Tibial nerve (tissue), 4 donors: ENCODE measurements at regions not wholly inside any gene's neighbourhood (a gene's known extent, or its start where the extent isn't known, plus 50 kb on each side); places are given as distances from the start of the nearest gene placed in this dataset.

Experiments
- DNase-seq, 2 donors: peaks; one replicate each; pipeline ENCODE4 v3.0.0-alpha.2; 2019; ENCODE audit warnings: low spot score in 2 of 2
- H3K27ac ChIP-seq, 4 donors: fragments of 200-600 bp; sonication (generic) in 3 of 4; one replicate each; pipeline ENCODE4 v1.5.1; 2017 to 2019; ENCODE audit warnings: mild to moderate bottlenecking in 1 of 4
- H3K27me3 ChIP-seq, 2 donors: fragments of 200-600 bp; sonication (generic) in 1 of 2; one replicate each; pipeline versions ENCODE4 v1.5.1 to v1.6.0; 2017 to 2019
- H3K36me3 ChIP-seq, 3 donors: fragments of 200-600 bp; sonication (generic); one replicate each; pipeline ENCODE4 v1.5.1; 2018 to 2019
- H3K4me1 ChIP-seq, 4 donors: fragments of 200-600 bp; sonication (generic) in 3 of 4; one replicate each; pipeline ENCODE4 v1.5.1; 2017 to 2019
- H3K4me3 ChIP-seq, 4 donors: fragments of 200-600 bp; sonication (generic) in 3 of 4; one replicate each; pipeline ENCODE4 v1.5.1; 2017 to 2019; ENCODE audit warnings: mild to moderate bottlenecking in 1 of 4, moderate library complexity in 1 of 4
- H3K9me3 ChIP-seq, 4 donors: fragments of 200-600 bp; sonication (generic) in 3 of 4; one replicate each; pipeline ENCODE4 v1.5.1; 2017 to 2019
- EP300 ChIP-seq, 2 donors: sonication (generic); formaldehyde crosslinking; IDR thresholded peaks; one replicate each; pipeline ENCODE4 v1.6.1; 2017; ENCODE audit warnings: antibody characterized with exemption in 2 of 2, mild to moderate bottlenecking in 1 of 2
- POLR2A ChIP-seq, 2 donors: fragments of 450-650 bp; IDR thresholded peaks; one replicate each; pipeline ENCODE4 v1.6.1; 2017; ENCODE audit warnings: antibody characterized with exemption in 2 of 2, mild to moderate bottlenecking in 2 of 2, moderate library complexity in 2 of 2
- WGBS, 2 donors: methylation state at CpG; one replicate each; pipeline ENCODE4 v1.1.5; 2018; 5-methylcytosine and 5-hydroxymethylcytosine counted together
- TF ChIP-seq, protein P1 (sequence below), 5 experiments: fragments of 200-600 bp in 3 of 5; fragments of 450-650 bp in 2 of 5; sonication (generic) in 3 of 5; IDR thresholded peaks; one replicate each; pipeline ENCODE4 v1.5.1; 2016 to 2019; ENCODE audit warnings: antibody characterized with exemption in 5 of 5, mild to moderate bottlenecking in 3 of 5, moderate library complexity in 2 of 5

DNA sequence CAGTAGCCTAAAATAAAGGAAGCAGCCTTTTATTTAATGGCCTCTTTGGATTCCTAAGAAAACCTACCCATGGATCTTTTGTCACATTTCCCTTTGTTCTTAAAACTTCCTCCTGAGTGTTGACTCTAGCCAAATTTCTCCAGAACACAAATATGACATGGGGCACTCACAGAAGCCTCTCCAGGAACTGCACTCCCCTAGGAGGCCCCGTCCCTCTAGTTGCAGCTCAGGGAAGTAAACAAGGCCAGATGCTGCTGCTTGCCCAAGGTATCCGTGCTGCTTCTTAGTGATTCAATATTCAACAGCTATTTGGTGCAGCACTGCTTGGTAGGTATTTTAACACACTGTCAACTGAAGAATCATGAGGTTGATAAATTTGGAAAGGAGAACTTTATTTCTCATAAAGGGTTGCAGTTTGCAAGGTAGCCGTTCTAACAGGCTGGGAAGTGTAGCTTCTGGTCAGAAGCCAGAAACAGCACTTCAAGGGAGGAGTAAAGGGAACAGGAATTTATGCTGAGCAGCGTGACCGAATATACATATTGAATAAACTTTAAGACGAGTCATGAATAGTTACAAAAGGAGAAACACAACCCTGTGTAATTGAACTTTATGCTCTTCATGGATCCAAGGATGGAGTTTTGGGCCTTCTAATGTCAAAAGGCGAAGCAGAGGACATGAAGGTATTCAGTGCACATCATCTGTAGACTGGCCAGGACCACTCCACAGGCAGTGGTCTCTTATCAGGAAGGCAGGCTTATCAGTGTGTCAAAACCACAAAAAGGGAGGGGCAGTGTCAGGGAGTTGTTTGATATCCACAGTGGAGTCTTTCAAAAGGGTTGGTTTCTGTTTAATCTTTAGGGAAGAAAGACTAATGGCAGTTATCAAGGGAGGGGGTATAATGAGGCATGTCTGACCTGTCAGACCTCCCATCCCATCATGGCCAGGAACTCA lies 63.3 kb downstream of the CD24 start:
- H3K27me3 ChIP-seq = no peaks in the 10 kb centered on the region
- H3K4me3 ChIP-seq = no peak overlapping the region
- no peaks in the 10 kb centered on the region for H3K4me1 ChIP-seq
- no peaks in the 10 kb centered on the region for H3K36me3 ChIP-seq
- H3K9me3 ChIP-seq = no peaks in the 10 kb centered on the region
- TF ChIP-seq, protein P1, sequence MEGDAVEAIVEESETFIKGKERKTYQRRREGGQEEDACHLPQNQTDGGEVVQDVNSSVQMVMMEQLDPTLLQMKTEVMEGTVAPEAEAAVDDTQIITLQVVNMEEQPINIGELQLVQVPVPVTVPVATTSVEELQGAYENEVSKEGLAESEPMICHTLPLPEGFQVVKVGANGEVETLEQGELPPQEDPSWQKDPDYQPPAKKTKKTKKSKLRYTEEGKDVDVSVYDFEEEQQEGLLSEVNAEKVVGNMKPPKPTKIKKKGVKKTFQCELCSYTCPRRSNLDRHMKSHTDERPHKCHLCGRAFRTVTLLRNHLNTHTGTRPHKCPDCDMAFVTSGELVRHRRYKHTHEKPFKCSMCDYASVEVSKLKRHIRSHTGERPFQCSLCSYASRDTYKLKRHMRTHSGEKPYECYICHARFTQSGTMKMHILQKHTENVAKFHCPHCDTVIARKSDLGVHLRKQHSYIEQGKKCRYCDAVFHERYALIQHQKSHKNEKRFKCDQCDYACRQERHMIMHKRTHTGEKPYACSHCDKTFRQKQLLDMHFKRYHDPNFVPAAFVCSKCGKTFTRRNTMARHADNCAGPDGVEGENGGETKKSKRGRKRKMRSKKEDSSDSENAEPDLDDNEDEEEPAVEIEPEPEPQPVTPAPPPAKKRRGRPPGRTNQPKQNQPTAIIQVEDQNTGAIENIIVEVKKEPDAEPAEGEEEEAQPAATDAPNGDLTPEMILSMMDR (IDR thresholded peaks at IDR 0.05) = no peak
- TF ChIP-seq POLR2A (IDR thresholded peaks at IDR 0.05) (no peak), EP300 (IDR thresholded peaks at IDR 0.05) (no peak)
- DNase-seq = no peak
- no peak overlapping the region for H3K27ac ChIP-seq
- 61 to 69% methylated on average over 7 of the region's 7 CpGs for WGBS, 2 donors

DNA sequence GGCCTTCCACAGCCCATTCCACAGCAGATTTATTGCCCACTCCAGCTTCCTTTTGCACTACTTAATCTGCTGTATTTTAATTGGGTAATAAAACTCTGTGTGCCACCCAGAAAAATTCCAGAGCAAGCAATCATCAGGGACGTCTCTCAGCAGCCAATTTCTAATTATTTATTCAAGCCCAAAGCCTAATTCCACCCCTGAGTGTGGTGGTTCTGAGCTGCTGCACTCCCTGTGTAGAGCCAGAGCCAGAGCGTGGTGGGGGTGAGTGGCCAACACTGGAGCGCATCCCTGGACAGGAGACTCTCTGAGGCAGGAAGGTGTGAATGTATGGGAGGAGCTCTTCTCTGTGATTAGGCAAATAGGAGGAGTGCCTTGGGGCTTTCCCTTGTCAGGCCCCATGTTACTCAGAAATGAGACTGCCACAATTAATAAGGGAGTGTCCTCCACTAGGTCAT lies 66.1 kb downstream of the CD24 start:
- no peaks in the 10 kb centered on the region for H3K4me1 ChIP-seq
- no peaks in the 10 kb centered on the region for H3K36me3 ChIP-seq
- H3K27me3 ChIP-seq = no peaks in the 10 kb centered on the region
- H3K4me3 ChIP-seq = no peak overlapping the region
- H3K27ac ChIP-seq = no peak overlapping the region
- no peaks in the 10 kb centered on the region for H3K9me3 ChIP-seq
- DNase-seq = no peak
- TF ChIP-seq, protein P1 (IDR thresholded peaks at IDR 0.05) = no peak
- TF ChIP-seq EP300 (IDR thresholded peaks at IDR 0.05) (no peak), POLR2A (IDR thresholded peaks at IDR 0.05) (no peak)
- WGBS, 2 donors = 54 to 60% methylated on average over 3 of the region's 3 CpGs

DNA sequence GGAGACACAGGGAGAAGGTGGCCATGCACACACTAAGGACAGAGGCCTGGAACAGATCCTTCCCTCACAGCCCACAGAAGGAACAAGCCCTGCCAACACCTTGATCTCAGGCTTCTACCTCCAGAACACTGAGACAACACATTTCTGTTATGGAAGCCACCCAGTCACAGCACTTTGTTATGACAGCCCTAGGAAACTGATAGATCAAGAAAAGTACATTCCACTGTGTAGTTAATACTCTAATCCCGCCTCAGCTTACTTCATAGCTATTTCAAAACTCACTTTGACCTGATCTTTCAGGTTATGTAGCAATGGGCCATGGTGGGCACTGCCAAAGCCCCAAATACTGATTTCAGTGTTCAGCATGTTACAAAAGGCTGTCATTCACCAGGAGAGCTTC lies 66.8 kb downstream of the CD24 start:
- H3K27ac ChIP-seq = no peak overlapping the region
- no peaks in the 10 kb centered on the region for H3K9me3 ChIP-seq
- no peak for DNase-seq
- H3K36me3 ChIP-seq = no peaks in the 10 kb centered on the region
- no peaks in the 10 kb centered on the region for H3K27me3 ChIP-seq
- WGBS, 2 donors = 88% methylated on average over 1 of the region's 1 CpG
- no peaks in the 10 kb centered on the region for H3K4me1 ChIP-seq
- TF ChIP-seq, protein P1 (IDR thresholded peaks at IDR 0.05) = no peak
- no peak for TF ChIP-seq POLR2A (IDR thresholded peaks at IDR 0.05)
- no peak for TF ChIP-seq EP300 (IDR thresholded peaks at IDR 0.05)
- no peak overlapping the region for H3K4me3 ChIP-seq

DNA sequence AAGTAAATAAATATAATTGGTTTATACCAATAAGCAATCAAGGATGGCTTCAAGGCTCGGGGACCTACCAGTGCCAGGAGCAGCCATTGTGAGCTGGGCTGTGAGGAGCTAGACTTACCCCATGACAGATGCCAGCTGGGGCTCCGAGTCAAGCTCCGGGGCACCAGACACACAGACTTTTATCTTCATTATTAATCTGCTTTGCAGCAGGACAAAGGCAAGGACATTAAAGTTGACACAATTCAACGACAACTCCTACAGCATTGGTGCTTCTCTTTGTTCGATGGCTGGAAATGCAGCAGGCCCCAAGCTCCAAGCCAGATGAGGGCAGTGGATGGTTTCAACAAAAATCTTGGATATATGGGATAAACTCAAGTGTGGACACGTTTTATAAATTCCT lies 68.3 kb downstream of the CD24 start:
- Histone ChIP-seq H3K4me1 (no peaks in the 10 kb centered on the region), H3K4me3 (no peak overlapping the region), H3K9me3 (peaks cover 0 to 11% (median 0%) of the 10 kb centered on the region in 4 donors), H3K27me3 (no peaks in the 10 kb centered on the region), H3K27ac (no peak overlapping the region), H3K36me3 (no peaks in the 10 kb centered on the region)
- DNase-seq = no peak
- TF ChIP-seq EP300 (IDR thresholded peaks at IDR 0.05) = no peak
- TF ChIP-seq, protein P1 (IDR thresholded peaks at IDR 0.05) = no peak
- no peak for TF ChIP-seq POLR2A (IDR thresholded peaks at IDR 0.05)
- WGBS, 2 donors = 75 to 82% methylated on average over 6 of the region's 6 CpGs

DNA sequence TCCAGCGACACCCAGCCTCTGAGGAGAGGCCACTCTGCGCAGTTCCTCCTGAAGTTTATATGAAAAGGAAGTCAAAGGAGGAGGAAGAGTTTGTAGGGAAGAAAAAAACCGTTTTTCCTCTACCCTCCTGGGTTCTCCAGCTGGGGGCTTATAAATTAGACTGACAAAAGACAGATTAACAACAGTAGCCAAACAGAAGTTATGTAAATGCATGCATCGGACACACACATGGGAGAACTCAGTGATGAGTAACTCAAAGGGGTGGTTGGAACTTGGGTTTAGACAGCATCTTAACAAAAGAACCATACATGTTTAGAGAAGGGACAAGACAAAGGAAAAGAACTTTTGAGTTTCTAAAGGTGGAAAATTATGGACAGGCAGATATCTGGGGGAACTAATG lies 71.2 kb downstream of the CD24 start:
- Histone ChIP-seq H3K27ac (no peak overlapping the region), H3K27me3 (no peaks in the 10 kb centered on the region), H3K4me1 (no peaks in the 10 kb centered on the region), H3K36me3 (no peaks in the 10 kb centered on the region), H3K4me3 (no peak overlapping the region), H3K9me3 (peaks cover 0 to 26% (median 0%) of the 10 kb centered on the region in 4 donors)
- 66 to 70% methylated on average over 4 of the region's 4 CpGs for WGBS, 2 donors
- DNase-seq = no peak
- TF ChIP-seq, protein P1 (IDR thresholded peaks at IDR 0.05) = no peak
- no peak for TF ChIP-seq EP300 (IDR thresholded peaks at IDR 0.05)
- TF ChIP-seq POLR2A (IDR thresholded peaks at IDR 0.05) = no peak
